ENCODE measurements at regions not wholly inside any gene's neighbourhood (a gene's known extent, or its start where the extent isn't known, plus 50 kb on each side); places are given as distances from the start of the nearest gene placed in this dataset.

- no peak overlapping the region for H3K4me3 ChIP-seq (ENCODE audit: low read depth, low read length)
Measured at GRCh38 chr15:98442379-98442833, 205.9 kb upstream of the IGF1R start.

- no peak overlapping the region for H3K4me3 ChIP-seq (ENCODE audit: low read depth, low read length)
Measured at GRCh38 chr15:98442901-98443300, 205.4 kb upstream of the IGF1R start.

- no peak overlapping the region for H3K4me3 ChIP-seq (ENCODE audit: low read depth, low read length)
Measured at GRCh38 chr15:98443526-98443925, 204.8 kb upstream of the IGF1R start.

- no peak overlapping the region for H3K4me3 ChIP-seq (ENCODE audit: low read depth, low read length)
Measured at GRCh38 chr15:98444138-98444537, 204.2 kb upstream of the IGF1R start.

- H3K4me3 ChIP-seq (ENCODE audit: low read depth, low read length): no peak overlapping the region
Measured at GRCh38 chr15:98445315-98445714, 203.0 kb upstream of the IGF1R start.

GRCh38 chr15:98446083-98446482 lies 202.3 kb upstream of the IGF1R start:
- no peak overlapping the region for H3K4me3 ChIP-seq (ENCODE audit: low read depth, low read length)

GRCh38 chr15:98447069-98447468 lies 201.3 kb upstream of the IGF1R start:
- H3K4me3 ChIP-seq (ENCODE audit: low read depth, low read length): no peak overlapping the region

- H3K4me3 ChIP-seq (ENCODE audit: low read depth, low read length): no peak overlapping the region
Measured at GRCh38 chr15:98451236-98451635, 197.1 kb upstream of the IGF1R start.

- H3K4me3 ChIP-seq (ENCODE audit: low read depth, low read length): no peak overlapping the region
Measured at GRCh38 chr15:98452238-98452637, 196.1 kb upstream of the IGF1R start.

- no peak overlapping the region for H3K4me3 ChIP-seq (ENCODE audit: low read depth, low read length)
Measured at GRCh38 chr15:98455904-98456303, 192.4 kb upstream of the IGF1R start.

GRCh38 chr15:98476559-98476958 lies 171.8 kb upstream of the IGF1R start:
- H3K4me3 ChIP-seq (ENCODE audit: low read depth, low read length): no peak overlapping the region

GRCh38 chr15:98480844-98481243 lies 167.5 kb upstream of the IGF1R start:
- no peak overlapping the region for H3K4me3 ChIP-seq (ENCODE audit: low read depth, low read length)

GRCh38 chr15:98483575-98484130 lies 164.7 kb upstream of the IGF1R start:
- H3K4me3 ChIP-seq (ENCODE audit: low read depth, low read length): no peak overlapping the region

- no peak overlapping the region for H3K4me3 ChIP-seq (ENCODE audit: low read depth, low read length)
Measured at GRCh38 chr15:98484914-98485313, 163.4 kb upstream of the IGF1R start.

- H3K4me3 ChIP-seq (ENCODE audit: low read depth, low read length): no peak overlapping the region
Measured at GRCh38 chr15:98485451-98485850, 162.9 kb upstream of the IGF1R start.

GRCh38 chr15:98493966-98494511 lies 154.3 kb upstream of the IGF1R start:
- H3K4me3 ChIP-seq (ENCODE audit: low read depth, low read length): no peak overlapping the region

- no peak overlapping the region for H3K4me3 ChIP-seq (ENCODE audit: low read depth, low read length)
Measured at GRCh38 chr15:98501192-98501591, 147.1 kb upstream of the IGF1R start.

- no peak overlapping the region for H3K4me3 ChIP-seq (ENCODE audit: low read depth, low read length)
Measured at GRCh38 chr15:98501632-98502031, 146.7 kb upstream of the IGF1R start.

GRCh38 chr15:98503970-98504369 lies 144.4 kb upstream of the IGF1R start:
- no peak overlapping the region for H3K4me3 ChIP-seq (ENCODE audit: low read depth, low read length)

- no peak overlapping the region for H3K4me3 ChIP-seq (ENCODE audit: low read depth, low read length)
Measured at GRCh38 chr15:98504998-98505397, 143.3 kb upstream of the IGF1R start.

- no peak overlapping the region for H3K4me3 ChIP-seq (ENCODE audit: low read depth, low read length)
Measured at GRCh38 chr15:98505611-98506031, 142.7 kb upstream of the IGF1R start.

GRCh38 chr15:98506172-98506571 lies 142.2 kb upstream of the IGF1R start:
- no peak overlapping the region for H3K4me3 ChIP-seq (ENCODE audit: low read depth, low read length)

- no peak overlapping the region for H3K4me3 ChIP-seq (ENCODE audit: low read depth, low read length)
Measured at GRCh38 chr15:98506711-98507110, 141.6 kb upstream of the IGF1R start.
